ENCODE measurements at regions not wholly inside any gene's neighbourhood (a gene's known extent, or its start where the extent isn't known, plus 50 kb on each side); places are given as distances from the start of the nearest gene placed in this dataset.

DNA sequence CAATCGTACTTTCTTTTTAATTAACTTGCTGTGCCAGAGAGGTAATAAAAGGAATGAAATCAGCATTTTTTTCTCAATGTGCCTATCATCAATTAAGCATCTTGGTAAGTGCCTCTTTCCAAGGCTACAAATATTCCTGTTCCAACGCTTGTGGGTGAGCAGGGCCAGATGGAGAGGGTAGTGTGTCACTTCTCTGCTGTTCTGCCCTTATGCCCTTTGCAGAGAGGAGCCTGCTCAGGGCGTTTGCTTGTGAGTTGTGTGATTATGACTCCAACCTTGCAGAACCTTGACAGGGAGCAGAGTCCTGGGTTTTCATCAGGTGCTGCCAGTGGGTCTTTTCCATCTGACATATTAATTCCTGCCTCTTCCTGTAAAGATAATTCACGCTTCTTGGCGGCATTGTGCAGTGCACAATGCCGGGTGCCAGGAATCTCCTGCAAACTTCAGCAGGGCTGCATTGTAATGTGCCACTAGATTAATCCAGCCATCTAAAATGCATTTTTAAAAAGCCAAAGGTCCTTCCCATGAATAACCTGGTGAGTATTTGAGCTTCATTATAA lies 234.4 kb downstream of the ARHGAP12 start:
- peaks cover 2% of the 10 kb centered on the region for H3K27me3 Mint-ChIP-seq (ENCODE audit: low read depth)
- no peak overlapping the region for H3K27ac Mint-ChIP-seq
- peaks cover 2% of the 10 kb centered on the region for H3K4me1 Mint-ChIP-seq (ENCODE audit: low read depth)
- DNase-seq = no peak
- H3K36me3 Mint-ChIP-seq (ENCODE audit: insufficient read depth in 2 of 2) = peaks cover 2 to 6% of the 10 kb centered on the region in 2 donors
- ATAC-seq (replicated peaks in 1 of 2) = no peak
- no peak overlapping the region for H3K4me3 Mint-ChIP-seq
- H3K9me3 Mint-ChIP-seq = peaks cover 0 to 4% of the 10 kb centered on the region in 2 donors

DNA sequence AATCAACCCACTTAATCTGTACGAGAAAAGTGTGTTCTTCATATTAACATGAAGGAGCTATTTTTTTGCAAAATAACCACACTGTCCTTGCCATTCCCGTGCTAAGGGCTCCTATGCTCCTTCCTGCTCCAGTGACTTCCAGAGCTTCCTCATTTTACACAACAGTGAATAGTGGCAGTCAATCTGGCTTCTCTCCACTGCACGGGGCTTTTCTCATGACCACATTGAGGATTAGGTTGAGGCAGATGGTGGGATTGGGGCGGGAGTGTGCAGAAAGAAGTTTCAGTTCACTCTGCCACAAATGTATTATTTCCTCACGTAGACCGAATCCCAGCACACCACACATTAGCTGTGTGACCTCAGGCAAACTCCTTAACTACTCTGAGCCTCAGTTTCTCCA lies 235.1 kb downstream of the ARHGAP12 start:
- Mint-ChIP-seq H3K4me1 (ENCODE audit: low read depth) (no peaks in the 10 kb centered on the region), H3K27me3 (ENCODE audit: low read depth) (no peaks in the 10 kb centered on the region), H3K27ac (no peak overlapping the region), H3K4me3 (no peak overlapping the region), H3K36me3 (ENCODE audit: insufficient read depth in 2 of 2) (peaks cover 2 to 9% of the 10 kb centered on the region in 2 donors), H3K9me3 (peaks cover 0 to 4% of the 10 kb centered on the region in 2 donors)
- ATAC-seq (replicated peaks in 1 of 2) (no peak), DNase-seq (no peak)

DNA sequence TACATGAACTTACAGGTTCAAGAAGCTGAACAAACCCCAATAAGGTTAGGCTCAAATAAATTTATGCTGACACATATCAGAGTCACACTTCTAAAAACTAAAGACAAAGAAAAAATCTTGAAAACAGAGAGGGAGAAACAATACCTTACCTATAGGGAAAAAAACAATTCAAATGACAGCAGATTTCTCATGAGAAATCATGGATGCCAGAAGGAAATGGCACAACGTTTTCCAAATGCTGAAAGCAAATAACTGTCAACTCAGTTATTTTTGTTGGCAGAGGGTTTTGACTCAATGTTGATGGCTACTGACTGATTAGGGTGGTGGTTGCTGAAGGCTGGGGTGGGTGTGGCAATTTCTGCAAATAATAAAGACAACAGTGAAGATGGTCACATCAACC lies 239.4 kb downstream of the ARHGAP12 start:
- Mint-ChIP-seq H3K27ac (no peak overlapping the region), H3K27me3 (ENCODE audit: low read depth) (no peaks in the 10 kb centered on the region), H3K4me1 (ENCODE audit: low read depth) (no peaks in the 10 kb centered on the region), H3K4me3 (no peak overlapping the region), H3K36me3 (ENCODE audit: insufficient read depth in 2 of 2) (peaks cover 13 to 20% of the 10 kb centered on the region in 2 donors), H3K9me3 (peaks cover 12 to 16% of the 10 kb centered on the region in 2 donors)
- DNase-seq = no peak
- no peak for ATAC-seq (replicated peaks in 1 of 2)

DNA sequence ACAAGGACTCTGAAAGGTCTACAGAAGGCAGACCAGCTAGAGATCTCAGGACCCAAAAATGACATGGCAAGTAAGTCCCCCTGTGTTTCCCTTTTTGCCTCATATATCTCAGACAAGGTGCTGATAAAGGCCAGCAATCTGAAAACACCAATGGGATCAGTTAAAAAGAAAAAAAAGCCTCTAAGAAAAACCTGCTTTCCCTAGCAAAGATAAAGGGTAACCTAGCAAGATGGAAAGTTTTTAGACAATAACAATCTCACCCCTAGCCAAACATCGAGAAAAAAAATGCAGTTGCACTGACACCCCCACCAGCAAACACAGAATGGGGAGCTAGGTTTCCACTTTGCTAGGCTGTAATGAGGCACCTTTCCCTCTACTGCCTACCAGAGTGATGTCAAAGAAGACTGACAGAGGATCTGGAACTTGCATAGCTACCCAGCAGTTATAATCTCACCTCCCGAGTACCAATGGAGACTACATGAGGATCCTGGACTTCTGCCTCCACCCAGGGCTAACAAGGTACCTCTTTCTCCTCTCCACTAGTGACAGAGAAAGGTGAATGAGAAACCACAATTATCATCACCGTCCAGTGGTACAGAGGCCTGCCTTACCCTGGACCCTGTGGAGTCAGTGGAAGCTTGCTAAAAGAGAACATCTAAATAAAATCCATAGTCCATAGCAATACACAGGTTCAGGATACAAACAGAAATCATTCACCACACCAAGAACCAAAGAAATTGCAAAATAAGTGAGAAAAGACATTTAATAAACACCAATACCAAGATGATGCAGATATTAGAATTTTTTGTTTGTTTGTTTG lies 240.8 kb downstream of the ARHGAP12 start:
- Mint-ChIP-seq H3K36me3 (ENCODE audit: insufficient read depth in 2 of 2) (peaks cover 18 to 28% of the 10 kb centered on the region in 2 donors), H3K4me1 (ENCODE audit: low read depth) (no peaks in the 10 kb centered on the region), H3K27ac (no peak overlapping the region), H3K9me3 (peaks cover 18 to 24% of the 10 kb centered on the region in 2 donors), H3K4me3 (no peak overlapping the region), H3K27me3 (ENCODE audit: low read depth) (no peaks in the 10 kb centered on the region)
- DNase-seq = no peak
- peak; percentile 33 to 82 for ATAC-seq (replicated peaks in 1 of 2)

DNA sequence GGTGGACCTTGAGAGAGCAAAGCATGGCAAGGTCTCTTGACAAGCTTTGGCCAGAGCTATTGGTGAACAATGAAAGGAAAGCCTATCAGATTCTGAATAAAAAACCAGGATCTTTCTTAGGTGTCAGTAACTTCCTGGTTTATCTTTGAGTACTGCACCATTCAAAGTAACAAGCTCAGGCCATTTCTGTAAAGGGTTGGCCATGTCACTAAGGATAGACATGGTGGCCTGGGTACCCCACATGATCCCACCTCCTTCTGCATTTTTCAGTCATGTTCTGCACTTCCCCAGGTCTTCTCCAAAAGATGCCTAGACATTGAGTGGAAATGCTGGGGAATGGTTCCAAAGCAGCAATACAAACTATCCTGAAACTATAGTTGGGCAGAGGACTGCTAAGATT lies 242.0 kb downstream of the ARHGAP12 start:
- ATAC-seq (replicated peaks in 1 of 2) = peak in 1 of 2 donors; percentile 59
- peaks cover 23 to 32% of the 10 kb centered on the region in 2 donors for H3K9me3 Mint-ChIP-seq

DNA sequence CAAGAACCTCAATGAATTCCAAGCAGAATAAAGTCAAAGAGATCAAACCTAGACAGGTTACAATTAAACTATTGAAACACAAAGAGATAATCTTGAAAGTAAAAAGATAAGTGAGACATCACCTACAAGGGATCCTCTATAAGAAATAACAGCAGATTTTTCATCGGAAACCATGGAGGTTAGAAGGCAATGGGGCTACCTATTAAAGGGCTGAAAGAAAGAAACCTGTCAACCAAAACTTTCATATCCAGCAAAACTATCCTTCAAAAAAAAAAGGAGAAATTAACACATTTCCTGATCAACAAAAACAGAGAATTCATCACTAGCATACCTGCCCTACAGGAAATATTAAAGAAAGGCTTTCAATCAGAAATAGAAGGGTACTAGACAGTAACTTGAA lies 244.9 kb downstream of the ARHGAP12 start:
- Mint-ChIP-seq H3K27me3 (ENCODE audit: low read depth) (peaks cover 8% of the 10 kb centered on the region), H3K27ac (no peak overlapping the region), H3K4me3 (no peak overlapping the region), H3K36me3 (ENCODE audit: insufficient read depth in 2 of 2) (peaks cover 18 to 23% of the 10 kb centered on the region in 2 donors), H3K9me3 (peaks cover 23 to 28% of the 10 kb centered on the region in 2 donors), H3K4me1 (ENCODE audit: low read depth) (no peaks in the 10 kb centered on the region)
- ATAC-seq (replicated peaks in 1 of 2) (no peak), DNase-seq (no peak)

More for the DNA sequence above, 242.0 kb downstream of the ARHGAP12 start:
- Mint-ChIP-seq H3K36me3 (ENCODE audit: insufficient read depth in 2 of 2) (peaks cover 20 to 30% of the 10 kb centered on the region in 2 donors), H3K4me1 (ENCODE audit: low read depth) (no peaks in the 10 kb centered on the region), H3K27me3 (ENCODE audit: low read depth) (no peaks in the 10 kb centered on the region), H3K4me3 (no peak overlapping the region), H3K27ac (no peak overlapping the region)
- DNase-seq = no peak

DNA sequence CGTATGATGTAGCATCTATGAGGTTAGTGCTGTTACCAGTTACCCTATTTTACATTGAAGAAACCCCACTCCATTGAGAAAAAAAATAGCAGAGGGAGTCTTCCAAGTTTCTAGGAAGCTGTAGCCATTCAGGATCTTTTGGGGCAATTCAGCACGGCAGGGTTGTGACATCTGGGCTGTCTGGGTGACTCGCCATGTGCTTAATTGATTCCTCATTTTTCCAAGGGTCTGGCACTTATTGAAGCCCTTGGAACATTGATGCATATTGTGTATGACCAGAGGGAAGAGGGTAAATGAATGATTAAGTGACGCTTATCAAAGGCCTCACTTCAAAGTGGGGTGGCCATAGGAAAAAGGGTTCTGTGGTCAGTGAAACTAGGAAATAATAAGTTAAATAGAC lies 248.7 kb downstream of the ARHGAP12 start:
- H3K9me3 Mint-ChIP-seq = peaks cover 19 to 23% of the 10 kb centered on the region in 2 donors
- H3K27ac Mint-ChIP-seq = no peak overlapping the region
- ATAC-seq (replicated peaks in 1 of 2) = no peak
- peaks cover 15 to 17% of the 10 kb centered on the region in 2 donors for H3K36me3 Mint-ChIP-seq (ENCODE audit: insufficient read depth in 2 of 2)
- H3K27me3 Mint-ChIP-seq (ENCODE audit: low read depth) = peaks cover 8% of the 10 kb centered on the region
- H3K4me1 Mint-ChIP-seq (ENCODE audit: low read depth) = no peaks in the 10 kb centered on the region
- H3K4me3 Mint-ChIP-seq = no peak overlapping the region
- DNase-seq = no peak

DNA sequence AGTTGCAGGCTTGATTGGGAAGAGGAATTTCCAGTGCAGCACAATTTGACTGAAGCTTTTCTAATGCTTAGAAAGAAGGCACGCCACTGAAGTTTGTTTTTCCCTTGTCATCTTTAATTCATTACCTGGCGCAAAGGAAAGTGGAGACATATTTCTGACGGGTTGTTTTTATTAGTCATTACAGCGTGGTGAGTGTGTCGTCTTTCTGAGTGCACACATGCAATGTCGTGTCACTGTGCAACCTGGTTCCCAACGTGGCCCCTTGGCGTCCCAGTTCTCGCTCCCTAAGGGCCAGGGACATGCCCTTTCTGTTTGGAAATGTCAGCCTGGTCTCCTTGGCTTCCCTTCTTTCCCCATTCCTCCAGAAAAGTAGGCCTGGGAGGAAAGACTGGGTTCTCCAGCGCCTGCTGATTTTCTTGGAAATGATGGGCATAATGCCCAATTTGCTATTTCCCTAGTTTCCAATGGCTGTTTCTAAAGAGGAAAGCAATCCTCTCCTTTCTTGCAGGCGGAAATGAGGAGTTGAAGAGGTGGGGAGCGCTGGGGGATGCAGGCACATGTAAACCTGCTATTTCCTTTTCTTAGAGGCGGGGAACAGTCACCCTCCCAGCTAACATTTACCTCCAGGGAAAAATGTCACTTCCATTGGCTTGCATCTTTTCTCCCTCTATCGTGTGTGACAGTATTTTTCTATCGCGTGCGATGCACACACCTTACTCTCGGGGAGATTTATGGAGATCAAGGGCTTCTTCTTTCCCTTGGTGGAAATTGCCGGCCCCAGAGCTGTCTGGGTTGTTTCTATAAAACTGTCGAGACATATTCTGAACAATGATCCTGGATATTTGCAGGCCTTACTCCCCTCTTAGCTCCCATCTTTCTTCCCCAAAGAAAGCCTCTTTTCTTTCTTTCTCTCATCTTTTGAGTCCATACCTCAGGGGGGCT lies 249.8 kb downstream of the ARHGAP12 start:
- peaks cover 12 to 14% of the 10 kb centered on the region in 2 donors for H3K36me3 Mint-ChIP-seq (ENCODE audit: insufficient read depth in 2 of 2)
- H3K4me1 Mint-ChIP-seq (ENCODE audit: low read depth) = no peaks in the 10 kb centered on the region
- ATAC-seq (replicated peaks in 1 of 2) (no peak), DNase-seq (no peak)
- H3K9me3 Mint-ChIP-seq = peaks cover 18 to 19% of the 10 kb centered on the region in 2 donors
- H3K27ac Mint-ChIP-seq = no peak overlapping the region
- H3K4me3 Mint-ChIP-seq = no peak overlapping the region
- peaks cover 8% of the 10 kb centered on the region for H3K27me3 Mint-ChIP-seq (ENCODE audit: low read depth)

DNA sequence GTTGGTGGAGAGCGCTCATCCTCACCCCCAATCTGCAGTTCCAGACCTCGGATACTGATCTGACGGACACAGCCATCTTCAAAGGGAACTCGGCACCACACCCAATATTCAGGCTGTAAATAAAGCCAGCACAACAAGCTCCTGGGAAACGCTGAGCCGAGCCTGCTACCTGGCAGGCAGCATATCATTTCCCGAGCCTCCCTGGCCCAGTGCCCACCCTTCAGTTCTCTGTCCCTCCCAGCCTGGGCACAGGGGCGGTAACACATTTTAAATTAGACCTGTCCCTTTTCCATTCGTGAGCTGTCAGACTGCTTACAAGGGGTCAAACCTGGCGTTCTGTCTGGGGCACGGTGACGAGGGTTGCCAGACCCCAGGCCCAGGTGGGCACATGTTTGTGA lies 250.5 kb downstream of the ARHGAP12 start:
- Mint-ChIP-seq H3K36me3 (ENCODE audit: insufficient read depth in 2 of 2) (peaks cover 7% of the 10 kb centered on the region in 2 donors), H3K4me3 (no peak overlapping the region), H3K4me1 (ENCODE audit: low read depth) (no peaks in the 10 kb centered on the region), H3K27me3 (ENCODE audit: low read depth) (peaks cover 8% of the 10 kb centered on the region), H3K9me3 (peaks cover 13 to 15% of the 10 kb centered on the region in 2 donors), H3K27ac (no peak overlapping the region)
- DNase-seq = no peak
- no peak for ATAC-seq (replicated peaks in 1 of 2)

DNA sequence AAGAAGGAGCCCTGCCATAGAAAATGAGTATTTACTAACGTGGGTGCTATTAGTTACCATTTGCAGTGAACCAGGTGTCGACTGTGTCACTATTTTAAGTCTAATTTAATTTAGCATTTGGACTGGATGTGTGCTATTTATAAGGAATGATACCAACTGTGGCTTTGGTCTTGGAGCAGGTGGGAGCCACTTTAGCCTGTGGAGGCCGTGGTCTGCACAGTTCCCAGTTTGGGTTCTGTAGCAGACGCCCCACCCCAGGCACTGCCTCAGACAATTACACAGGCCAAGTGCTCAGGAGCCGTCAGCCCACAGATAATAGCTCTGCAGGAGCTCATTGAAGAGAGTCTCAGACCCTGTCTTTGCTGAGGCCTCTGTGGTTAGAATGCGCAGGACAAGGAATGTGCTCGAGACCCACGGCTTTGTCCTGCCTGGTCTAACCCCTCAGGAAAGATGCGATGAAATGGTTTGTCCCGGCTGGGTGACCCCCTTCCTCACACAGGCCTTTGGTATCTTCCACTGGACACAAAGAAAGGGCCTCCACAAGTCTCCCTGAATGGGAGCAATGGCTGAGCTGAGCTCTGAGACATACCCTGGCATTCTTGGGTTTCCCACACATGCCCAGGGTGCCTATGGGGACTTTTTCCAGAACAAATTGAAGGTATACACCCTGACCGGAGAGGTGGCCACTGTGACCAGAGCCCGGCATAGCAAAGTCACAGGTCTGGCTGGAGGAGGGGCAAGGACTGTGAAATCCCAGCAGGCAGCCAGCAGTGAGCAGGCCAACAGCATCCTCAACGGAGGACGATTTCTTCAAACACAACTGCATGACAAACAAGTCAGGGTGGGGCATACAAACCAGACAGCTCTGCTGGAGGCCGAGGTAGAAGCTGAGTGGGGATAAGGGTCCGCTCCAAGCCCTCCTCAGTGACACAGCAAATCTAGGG lies 251.2 kb downstream of the ARHGAP12 start:
- ATAC-seq (replicated peaks in 1 of 2) (no peak), DNase-seq (no peak)
- Mint-ChIP-seq H3K36me3 (ENCODE audit: insufficient read depth in 2 of 2) (peaks cover 6 to 7% of the 10 kb centered on the region in 2 donors), H3K9me3 (peaks cover 11 to 13% of the 10 kb centered on the region in 2 donors), H3K4me3 (no peak overlapping the region), H3K27ac (no peak overlapping the region), H3K4me1 (ENCODE audit: low read depth) (no peaks in the 10 kb centered on the region), H3K27me3 (ENCODE audit: low read depth) (peaks cover 8% of the 10 kb centered on the region)

DNA sequence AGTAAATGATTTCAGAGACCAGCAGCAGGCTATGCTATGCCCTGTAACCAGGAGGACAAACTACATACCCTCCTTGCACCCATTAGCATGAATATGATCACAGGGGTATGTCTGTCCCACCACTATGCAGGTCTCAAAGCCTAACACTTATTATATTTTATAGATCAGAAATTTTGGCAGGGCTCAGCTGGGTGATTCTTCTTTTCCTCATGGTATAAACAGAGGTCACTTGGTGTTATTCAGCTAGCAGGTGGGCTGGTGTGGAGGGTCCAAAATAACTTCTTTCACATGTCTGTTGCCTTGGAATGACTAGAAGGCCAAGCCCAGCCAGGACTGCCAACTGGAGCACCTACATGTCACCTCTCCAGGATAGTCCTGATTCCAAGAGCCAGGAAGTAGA lies 252.9 kb downstream of the ARHGAP12 start:
- no peaks in the 10 kb centered on the region for H3K4me1 Mint-ChIP-seq (ENCODE audit: low read depth)
- peaks cover 8% of the 10 kb centered on the region for H3K27me3 Mint-ChIP-seq (ENCODE audit: low read depth)
- DNase-seq (no peak), ATAC-seq (replicated peaks in 1 of 2) (no peak)
- peaks cover 10 to 13% of the 10 kb centered on the region in 2 donors for H3K36me3 Mint-ChIP-seq (ENCODE audit: insufficient read depth in 2 of 2)
- no peak overlapping the region for H3K27ac Mint-ChIP-seq
- H3K4me3 Mint-ChIP-seq = no peak overlapping the region
- H3K9me3 Mint-ChIP-seq = peaks cover 13 to 14% of the 10 kb centered on the region in 2 donors

DNA sequence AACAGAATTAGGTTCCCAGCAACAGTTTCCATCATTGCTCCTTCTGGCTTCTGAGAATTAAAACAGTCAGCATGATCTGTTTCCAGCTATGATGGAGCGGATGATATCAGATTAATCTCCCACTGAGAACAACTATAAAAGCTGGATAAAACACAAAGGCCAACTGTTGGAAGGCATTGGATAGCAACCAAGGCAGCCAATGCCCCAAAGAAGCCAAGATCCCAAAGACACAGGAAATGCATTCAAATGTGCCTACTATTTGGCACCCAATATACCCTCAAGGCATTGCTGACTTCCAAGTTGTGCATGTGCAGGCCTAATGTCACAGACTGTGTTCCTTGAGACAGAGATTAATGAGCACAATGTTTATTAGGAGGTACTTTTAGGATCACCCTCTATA lies 259.3 kb downstream of the ARHGAP12 start:
- peaks cover 5 to 9% of the 10 kb centered on the region in 2 donors for H3K36me3 Mint-ChIP-seq (ENCODE audit: insufficient read depth in 2 of 2)
- no peak overlapping the region for H3K27ac Mint-ChIP-seq
- peaks cover 6% of the 10 kb centered on the region for H3K27me3 Mint-ChIP-seq (ENCODE audit: low read depth)
- no peak for ATAC-seq (replicated peaks in 1 of 2)
- no peak overlapping the region for H3K4me3 Mint-ChIP-seq
- H3K9me3 Mint-ChIP-seq = peaks cover 7 to 8% of the 10 kb centered on the region in 2 donors
- no peaks in the 10 kb centered on the region for H3K4me1 Mint-ChIP-seq (ENCODE audit: low read depth)
- DNase-seq = no peak
